Hippocampal formation (tissue), 2 donors: ENCODE measurements at regions not wholly inside any gene's neighbourhood (a gene's known extent, or its start where the extent isn't known, plus 50 kb on each side); places are given as distances from the start of the nearest gene placed in this dataset.

Experiments used
- DNase-seq, 2 donors: peaks; one replicate each; lab custom pipeline; 2025; lab: John Stamatoyannopoulos, UW

DNA sequence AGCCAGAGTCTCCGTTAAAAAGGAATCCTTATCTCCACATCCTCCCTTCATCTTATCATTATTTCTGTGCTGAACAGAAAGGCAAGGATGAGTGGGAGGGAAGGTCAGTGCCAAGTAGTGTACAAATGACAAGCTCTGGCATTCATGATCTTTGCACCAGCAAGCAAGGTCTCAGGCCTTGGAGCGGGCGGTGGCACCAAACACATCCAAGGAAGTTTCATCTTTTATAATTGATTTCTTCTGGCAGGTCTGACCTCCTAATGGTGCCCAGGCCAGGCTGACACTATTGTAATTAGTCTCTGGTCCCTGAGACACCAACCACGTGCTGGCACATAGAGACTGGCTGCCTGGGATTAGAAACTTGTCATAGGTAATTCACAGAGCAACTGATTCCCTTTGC lies 336.6 kb downstream of the EN1 start:
- DNase-seq: no peak

DNA sequence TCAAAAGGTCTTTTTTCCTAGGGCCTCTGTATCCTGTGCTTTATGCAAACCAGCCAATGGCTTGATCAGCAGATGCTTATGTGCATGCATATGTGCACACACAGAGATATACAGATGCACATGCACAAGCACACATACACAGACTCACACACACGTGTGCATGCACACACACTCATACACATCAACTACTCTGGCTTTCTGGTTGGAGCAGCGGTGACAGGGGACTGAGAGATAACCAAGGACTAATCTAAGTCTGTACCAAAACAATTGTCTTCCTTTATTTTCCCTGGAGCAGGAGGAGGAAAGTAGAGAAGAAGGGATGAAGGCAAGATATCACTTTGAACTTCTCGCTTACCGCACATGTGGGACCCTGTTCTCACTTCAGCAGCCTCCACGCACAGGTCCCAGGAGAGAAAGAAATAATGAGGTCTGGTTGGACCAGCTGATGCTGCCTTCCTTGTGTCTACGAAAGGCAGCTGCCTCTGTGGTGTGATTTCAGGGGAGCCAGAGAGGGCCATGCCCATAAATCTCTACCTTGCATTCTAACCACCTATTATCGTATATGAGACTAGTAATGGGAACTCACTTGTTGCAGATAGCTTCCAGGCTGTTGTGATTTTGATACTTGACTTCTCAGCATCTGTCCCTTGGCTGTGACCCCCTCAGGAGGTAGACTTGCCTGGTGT lies 338.0 kb downstream of the EN1 start:
- DNase-seq: no peak

DNA sequence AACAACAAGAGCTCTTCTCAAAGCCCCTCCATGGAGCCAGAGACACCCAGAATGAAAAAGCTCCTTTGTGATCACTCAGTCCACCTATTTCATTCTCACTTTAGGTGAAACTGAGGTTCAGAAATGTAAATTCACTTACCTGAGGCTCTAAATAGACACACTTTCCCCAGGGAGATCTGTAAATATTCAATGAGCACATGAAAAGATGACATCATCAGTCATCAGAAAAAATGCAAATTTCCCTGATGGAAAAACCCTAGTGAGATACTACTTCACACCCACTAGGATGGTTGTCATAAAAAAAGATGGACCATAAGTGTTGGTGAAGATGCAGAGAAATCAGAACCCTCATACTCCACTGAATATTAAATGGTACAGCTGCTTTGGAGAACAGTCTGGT lies 339.2 kb downstream of the EN1 start:
- DNase-seq: no peak

DNA sequence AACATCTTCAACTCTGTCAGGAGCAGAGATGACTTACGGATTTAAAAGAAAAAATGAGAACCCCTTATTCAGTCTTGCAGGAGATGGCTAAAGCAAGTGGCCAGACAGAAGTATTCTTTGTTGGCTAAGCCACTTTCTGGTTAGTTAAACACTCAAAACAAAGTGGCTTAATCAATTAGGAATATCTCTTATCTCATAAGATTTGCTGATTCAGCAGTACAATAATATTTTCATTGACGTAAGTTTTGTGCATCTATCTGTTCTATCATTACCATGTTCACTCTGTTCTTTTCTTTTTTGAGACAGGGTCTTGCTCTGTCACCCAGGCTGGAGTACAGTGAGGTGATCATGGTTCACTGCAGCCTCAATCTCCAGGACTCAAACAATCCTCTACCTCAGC lies 342.0 kb downstream of the EN1 start:
- no peak for DNase-seq

DNA sequence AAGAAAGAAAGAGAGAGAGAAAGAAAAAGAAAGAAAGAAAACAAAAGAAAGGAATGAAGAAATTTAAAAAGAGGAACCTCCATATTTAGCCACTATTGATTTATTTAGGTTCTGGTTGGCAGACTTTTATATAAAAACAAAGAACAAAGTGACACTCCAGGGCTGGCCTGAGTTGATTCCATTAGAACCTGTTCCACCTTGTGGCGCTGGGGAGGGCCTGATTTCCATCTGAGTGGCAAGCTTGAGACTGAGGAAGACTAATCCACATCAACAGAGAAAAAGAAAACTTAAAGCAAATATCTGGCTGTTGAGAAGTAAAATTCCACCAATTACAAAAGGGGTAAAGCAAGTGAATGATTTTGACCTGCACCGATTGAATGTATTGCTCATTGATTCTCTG lies 345.3 kb downstream of the EN1 start:
- no peak for DNase-seq

DNA sequence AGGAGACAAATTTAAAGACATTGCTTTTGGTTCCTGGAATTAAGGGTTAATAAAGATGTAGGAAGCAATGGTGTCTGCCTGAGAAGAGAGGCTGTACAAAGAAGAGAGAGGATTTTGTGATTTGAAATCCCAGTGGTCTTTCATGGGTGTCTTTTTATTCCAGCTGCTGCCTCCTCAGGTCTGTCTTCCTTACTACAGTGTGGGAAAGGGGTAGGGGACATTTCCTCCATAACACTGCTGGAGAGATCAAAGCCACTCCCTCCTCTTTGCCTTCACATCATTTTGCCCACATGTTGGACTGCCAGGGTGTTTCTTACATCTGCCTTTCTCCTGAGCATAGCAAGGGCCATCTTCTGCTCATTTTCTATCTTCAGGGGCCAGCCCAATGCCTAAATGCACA lies 348.5 kb downstream of the EN1 start:
- no peak for DNase-seq

DNA sequence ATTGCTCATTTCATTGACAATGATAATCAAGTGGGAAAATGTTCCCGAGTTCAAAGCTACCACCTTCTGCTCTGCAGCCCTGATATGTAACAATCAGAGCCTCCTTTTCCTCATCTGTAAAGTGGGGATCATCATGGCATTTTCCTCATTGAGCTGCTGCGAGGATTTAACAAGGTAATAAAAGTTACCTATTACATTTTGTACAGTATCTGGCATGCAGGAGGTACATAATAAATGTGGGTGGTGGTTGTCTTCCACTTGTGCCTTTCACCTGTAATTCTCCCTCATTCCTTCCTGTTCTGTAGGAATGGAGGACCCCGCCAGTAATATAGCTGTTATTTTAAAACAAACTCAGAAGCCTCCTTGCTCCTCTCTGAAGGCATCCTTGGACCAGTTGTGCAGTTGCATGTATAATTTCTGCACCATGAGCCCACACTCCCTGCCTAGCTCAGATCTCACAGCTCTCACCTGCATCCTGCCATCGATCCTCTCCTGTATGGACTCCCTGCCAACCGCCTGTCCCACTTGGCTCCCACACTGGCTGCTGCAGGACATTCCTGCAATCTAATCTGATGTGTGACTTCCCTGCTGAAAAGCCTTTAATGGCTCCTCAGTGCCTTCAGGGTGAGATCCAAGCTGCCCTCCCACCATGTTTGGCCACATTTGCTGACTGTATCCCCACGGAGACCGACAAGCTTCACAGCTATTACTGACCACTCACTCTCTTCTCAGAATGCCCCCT lies 350.4 kb downstream of the EN1 start:
- no peak for DNase-seq

DNA sequence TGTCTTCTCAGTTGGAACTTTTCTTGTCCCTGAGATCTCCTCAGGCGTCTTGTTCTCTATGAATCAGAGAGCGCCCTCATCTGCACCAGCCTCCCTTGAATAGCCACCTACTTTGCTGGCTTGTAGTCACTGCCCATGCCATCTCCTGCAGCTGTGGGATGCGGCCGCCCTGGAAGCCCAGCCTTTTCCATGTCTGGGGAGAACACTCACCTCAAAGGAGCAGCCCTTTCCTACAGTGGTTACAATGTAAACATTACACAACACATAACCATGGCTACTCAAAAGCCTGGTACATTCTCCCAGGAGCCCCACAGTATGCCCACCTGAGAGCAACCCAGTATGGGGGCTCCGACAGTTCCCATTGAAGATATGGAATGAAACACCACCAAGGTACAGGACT lies 351.0 kb downstream of the EN1 start:
- no peak for DNase-seq

DNA sequence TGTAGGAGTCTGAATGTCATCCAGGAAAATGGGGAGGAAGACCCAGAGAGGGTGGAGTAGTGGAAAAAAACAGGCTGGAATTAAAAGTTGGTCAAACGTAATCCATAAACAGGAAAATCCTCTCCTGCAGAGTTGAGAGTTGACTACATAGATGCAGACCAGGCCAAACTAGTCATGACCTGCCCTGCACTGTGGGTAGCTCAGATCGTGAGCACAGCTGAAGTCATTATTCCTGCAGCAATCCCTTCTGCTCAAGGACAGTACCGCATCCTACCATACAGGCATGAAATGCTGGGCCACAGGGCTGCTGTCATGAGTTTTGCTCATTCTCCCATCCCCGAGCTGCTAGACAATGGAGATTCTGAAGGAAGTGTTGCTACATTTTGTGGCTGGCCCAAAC lies 352.2 kb downstream of the EN1 start:
- no peak for DNase-seq

DNA sequence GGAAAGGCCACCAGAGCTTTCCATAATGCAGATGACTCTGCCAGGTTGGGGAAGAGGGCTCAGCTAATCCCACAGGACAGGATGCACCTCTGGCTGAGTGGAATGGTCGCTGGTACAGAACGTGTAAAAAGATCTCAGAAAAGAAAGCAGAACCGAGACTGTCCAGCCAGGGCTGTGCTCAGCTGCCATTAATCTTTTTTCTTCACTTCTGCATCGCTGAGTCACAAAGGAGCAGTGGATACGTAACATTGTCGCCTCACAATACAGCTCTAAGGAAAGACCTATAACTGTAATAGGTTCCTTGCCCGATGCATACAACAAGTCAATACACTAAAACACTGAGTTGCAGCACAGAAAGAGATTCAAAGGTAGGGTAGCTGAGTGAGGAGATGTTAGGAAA lies 354.2 kb downstream of the EN1 start:
- DNase-seq: no peak

DNA sequence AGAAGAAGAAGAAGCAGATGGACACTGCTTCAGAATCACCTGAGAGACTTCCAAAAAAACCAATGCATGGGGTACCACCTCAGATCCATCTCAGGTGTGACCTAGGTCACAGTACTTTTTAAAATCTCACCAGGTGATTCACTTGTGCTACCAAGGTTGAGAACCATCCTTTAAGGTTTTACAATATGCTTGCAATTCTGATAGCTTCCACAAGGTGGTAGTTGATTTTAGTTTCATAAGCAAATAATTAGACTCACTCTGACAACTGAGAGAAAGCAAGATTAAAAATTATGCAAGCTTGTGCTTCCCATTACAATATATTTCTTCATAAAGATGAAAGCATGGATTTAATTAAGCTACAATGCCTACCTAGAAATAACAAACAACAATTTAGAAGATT lies 355.1 kb downstream of the EN1 start:
- DNase-seq: no peak

DNA sequence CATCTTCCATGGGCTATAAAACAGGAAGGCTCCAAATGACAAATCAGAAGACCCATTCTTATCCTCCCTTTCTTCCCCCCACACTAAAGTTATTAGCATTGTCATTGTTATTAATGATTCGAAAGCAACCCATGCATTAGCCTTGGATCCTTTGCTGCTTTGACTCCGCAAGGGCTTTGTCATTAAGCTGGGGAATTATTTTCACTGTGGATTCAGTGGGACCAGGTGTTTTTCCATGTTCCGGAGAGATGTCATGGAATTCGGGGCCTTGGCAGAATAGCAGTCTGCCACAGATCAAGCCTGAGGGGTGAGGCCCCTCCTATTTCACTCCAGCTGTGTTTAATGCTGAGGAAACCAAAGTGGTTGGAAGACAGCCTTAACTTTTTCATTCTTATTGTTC lies 357.1 kb downstream of the EN1 start:
- no peak for DNase-seq

DNA sequence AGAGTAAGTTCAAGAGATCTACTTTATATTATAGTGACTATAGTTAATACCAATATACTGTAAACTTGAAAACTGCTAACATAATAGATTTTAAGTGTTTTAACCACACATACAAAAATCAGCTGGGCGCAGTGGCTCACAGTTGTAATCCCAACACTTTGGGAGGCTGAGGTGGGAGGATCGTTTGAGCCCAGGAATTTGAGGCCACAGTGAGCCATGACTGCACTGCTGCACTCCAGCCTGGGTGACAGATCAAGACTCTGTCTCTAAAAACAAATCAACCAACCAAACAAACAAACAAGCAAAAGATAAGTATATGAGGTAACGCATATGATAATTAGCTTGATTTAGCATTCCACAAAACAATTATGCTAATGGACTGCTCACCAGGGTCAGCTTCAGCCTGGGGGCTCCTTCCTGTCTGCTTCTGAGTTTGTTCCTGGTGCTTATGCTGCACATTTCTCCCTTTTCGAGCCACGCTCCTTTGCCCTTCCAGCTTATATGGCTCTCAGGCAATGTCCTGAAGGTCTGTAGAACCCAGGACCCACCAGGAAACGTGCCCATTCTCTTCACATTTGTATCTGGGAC lies 357.6 kb downstream of the EN1 start:
- DNase-seq: no peak

DNA sequence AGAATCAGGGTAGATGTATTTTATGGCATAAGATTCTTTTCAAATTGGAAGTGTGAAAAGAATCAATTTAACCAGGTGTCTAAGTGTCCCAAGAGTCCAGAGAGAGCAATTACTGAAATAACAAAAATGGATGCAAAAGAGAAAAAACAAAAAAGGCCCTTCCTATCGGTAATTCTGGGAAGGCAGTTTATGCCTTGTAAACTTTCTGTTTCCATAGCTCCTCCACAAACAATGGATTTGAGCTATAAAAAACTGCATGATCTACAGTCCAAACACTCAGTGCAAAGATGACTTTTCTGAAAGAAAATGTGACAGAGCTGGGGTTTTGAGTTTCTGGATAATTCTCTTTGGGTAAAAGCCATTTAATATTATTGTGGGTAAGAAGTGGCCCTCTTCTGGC lies 366.1 kb downstream of the EN1 start:
- DNase-seq: no peak

DNA sequence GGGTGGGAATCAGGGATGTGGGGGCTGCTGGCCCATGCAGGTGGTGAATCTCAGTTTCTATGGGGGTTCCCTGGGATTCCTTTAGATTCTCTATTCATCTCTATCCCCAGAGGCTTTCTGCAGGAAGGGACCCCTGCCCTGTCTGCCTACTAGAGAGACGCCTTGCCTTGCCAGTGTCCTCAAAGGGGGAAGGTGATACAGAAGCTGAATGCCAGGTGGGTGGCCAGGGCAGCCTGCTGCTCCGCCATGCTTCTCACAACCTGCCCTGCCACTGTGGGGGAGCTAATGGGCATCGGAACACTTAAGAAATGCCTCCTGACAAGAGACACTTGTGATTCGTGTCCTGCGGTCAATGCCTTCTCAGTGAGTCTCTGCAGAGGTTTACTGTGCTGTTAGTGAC lies 368.4 kb downstream of the EN1 start:
- DNase-seq: no peak

DNA sequence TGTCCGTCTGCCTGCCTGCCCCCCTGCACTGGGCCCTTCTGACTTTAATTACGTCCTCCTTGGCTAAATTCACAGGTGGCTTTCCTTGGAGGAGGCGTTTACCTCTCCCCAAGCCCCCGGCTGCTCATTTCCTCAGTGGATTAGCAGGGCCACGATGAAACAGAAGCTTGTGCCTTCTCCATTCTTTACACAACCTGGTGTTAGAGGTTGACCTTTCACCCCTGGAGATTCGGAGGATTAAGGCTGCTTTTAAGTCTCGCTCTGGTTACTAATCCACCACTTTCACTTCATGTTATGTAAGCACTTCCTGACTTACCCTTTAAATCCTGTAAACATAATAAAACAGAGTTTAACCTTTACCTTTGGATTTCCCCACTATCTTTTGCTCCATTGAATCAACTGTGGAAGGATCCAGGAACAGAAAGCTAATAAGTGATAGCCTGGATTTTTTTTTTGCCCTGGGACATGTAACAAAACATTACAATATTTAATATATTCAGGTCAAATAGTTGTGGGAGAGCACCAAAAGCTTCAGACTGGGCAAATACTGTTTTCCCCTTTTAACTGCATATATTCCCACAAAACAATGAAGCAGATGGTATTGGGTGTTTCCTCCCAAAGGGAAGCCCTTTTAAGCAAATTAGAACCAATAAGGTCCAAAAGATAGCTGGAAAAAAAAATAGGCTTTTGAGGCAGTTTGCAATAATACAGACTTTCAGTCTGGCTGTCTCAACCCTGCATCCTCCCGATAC lies 370.2 kb downstream of the EN1 start:
- no peak for DNase-seq

DNA sequence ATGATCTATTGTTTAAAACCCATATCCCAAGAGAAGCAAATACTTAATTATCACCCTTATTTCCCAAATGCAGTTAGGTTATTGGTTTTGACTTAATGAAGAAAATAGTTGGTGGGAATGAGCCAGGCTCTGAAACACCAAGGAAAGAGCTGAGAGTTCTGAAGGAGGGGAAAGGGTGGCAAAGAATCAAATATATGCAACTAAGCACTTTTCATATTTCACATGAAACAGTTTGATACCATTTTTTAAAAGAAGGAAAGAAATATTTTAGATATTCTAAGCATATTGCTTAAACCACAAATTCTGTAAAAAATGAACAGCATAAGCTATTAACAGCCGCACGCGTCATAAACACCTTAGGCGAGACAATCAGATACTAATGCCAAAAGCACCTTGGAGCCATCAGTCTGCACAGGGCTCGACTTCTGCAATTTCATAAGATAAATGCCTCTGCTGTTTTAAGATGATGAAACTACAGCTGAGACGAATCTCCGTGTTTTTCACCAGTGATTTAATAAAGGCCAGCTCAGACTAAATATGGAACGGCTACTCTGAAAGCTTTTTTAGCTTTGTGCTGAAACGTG lies 371.7 kb downstream of the EN1 start:
- no peak for DNase-seq

DNA sequence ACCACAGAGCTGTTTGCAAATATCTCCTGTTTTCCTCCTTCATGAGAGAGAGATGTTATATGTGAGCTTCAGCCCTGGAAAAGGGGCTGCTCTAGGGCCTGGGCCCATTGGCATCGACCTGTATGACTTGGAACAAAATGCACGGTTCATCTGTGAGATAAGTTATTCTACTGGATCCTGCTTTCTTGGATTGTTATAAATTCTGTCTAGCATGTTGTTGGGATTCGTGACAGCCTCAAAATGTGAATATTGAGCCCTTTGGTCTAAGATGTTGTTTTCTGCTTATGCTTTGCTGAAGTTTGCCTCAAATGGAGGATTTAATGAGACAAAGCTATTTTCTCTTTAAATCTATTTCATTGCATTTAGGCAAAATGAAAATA lies 372.9 kb downstream of the EN1 start:
- DNase-seq: no peak

DNA sequence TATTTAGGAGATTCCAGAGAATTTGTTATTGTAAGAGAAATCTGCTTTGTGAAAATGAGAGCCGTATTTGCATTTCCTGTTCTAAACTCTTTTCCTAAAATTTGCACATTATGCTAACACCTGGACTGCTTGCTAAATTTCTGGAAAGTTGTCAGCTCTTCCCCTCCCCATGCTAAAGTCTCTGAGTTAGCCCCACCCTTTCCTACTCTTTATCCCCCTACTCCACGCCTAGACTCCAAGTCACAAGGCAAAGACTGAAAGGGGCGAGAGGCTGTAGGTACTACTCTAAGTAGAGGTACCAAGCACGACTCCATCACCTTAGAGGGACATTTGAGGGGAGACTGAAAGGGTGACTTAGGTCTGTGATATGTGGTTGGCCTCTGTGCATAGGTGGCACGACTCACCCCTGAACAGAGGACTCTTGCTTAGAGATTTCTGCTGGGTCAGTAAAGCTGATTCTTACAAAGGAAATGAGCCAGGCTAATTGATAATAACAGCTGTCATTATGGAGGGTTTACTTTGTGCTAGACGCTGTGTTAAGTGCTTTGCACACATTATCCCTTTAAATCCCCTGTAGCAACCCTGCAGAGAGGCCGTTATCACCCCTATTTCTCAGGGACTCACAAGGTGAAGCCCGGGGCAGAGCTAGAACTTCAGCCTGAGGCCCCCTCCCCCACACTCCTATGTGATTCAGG lies 373.5 kb downstream of the EN1 start:
- DNase-seq: no peak

DNA sequence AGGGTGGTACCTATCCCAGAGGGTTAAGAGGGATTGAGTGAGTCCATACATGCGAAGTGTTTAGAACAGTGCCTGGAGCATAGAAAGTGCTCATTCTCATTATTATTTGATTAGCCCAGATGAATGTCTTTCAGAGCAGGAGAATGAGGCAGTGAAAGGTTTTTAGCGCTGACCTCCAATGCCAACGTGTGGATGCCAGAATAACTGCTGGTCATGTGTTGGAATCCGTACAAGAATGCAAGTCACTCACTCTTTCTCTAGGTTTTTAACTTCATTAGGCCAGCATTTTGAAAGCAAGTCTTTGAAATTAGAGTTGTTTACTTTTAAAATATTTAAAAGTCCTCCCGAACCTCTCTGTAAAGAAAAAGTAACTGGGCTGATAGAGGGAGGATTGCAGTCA lies 374.2 kb downstream of the EN1 start:
- no peak for DNase-seq

DNA sequence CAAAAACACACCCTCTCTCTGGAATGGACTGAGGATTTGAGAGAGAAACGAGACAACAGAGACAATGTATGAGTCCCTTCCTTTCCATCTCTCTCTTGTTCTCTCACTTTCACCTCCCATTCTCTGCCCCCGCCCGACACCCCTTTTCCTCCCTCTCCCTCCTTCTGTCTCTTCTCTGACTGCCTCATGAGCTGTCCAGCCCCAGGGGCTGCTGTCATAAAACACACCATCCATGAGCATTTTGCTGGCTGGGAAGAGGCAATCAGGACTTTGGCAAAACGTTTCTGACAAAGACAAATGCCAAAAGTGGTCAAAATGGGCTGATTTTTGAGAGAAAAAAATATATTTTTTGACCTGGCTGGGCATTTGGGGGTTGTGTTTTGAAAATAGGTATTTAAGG lies 377.2 kb downstream of the EN1 start:
- no peak for DNase-seq

DNA sequence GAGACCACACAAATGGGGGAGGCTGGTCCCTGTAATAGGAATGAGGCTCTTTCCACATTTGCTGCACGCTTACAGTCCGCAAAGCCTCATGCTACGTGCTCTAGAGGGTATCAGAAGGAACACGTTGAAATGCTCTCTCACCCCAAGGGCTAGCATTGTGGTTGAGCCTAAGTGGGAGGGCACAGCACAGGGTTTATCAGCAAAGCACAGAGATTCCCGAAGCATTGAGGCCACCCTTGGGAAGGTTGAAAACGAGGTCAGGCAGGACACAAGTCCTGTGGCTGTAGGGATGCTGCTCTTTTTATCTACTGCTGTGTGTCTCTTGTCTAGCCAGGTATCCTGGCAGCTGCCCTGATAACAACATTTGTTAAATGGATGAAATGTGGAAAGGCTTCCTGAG lies 378.3 kb downstream of the EN1 start:
- no peak for DNase-seq
